GM21360 (cell line): ENCODE measurements at regions not wholly inside any gene's neighbourhood (a gene's known extent, or its start where the extent isn't known, plus 50 kb on each side); places are given as distances from the start of the nearest gene placed in this dataset.
"Not testable (repeated sequence)": the region's sequence is repeated elsewhere in the genome, so short reads cannot be mapped to it uniquely, and the experiment has no call there.

Experiments
- ATAC-seq: cut with Tn5 transposase; IDR thresholded peaks from one replicate; pipeline ENCODE4 v1.9.1; 2021; ENCODE audit warnings: mild to moderate bottlenecking, moderate library complexity; ENCODE audit not compliant: unreplicated experiment

DNA sequence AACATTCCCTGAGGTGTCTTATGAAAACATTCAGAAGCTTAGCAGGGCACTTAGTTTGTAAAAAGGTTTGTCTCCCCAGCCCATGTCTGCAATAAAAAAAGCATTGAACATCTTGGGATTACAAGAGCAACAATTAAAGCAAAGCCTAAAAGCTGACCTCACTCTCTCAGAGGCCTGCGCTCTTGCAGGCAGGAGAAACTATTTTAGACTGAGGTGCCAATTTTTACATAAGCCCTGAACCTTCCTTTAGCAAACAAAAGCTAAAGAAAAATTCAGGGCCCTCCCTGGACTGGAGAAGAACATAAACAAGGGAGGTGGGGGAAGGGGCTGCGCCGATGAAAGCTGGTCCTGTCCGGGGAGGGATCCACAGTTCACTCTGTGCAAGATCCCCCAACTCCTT is 312.7 kb upstream of the RNF32 start:
- no peak for ATAC-seq

DNA sequence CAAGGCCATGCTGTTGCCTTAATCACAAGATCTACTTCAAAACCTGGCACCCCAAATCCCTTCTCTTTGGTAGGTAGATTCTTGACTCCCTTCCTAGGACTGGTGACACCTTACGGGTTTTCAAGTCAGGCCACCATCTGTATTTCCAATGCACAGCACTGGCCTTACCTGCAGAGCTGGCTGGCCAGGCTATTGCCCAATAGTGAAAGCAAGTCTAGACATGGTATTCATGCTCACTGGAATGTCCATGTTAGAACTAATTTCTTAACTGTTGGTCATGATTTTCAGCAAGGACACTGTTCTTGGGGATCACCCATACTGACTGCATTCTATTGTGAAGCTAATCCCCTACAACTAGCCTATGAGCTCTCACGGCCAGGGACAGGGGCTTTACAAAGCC is 313.1 kb upstream of the RNF32 start:
- ATAC-seq = no peak

DNA sequence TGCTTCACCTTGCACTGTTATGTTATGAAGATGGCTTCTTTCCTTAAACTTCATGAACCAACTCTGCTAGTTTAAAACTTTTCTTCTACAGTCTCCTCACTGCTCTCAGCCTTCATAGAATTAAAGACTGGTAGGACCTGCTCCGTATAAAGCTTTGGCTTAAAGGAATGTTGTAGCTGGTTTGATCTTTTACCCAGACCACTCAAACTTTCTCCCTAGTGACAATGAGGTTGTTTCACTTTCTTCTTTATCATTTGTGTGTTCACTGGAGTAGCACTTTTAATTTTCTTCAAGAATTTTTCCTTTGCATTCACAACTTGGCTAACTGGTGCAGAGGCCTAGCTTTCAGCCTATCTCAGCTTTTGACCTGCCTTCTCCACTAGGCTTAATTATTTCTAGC is 316.4 kb upstream of the RNF32 start:
- no peak for ATAC-seq

DNA sequence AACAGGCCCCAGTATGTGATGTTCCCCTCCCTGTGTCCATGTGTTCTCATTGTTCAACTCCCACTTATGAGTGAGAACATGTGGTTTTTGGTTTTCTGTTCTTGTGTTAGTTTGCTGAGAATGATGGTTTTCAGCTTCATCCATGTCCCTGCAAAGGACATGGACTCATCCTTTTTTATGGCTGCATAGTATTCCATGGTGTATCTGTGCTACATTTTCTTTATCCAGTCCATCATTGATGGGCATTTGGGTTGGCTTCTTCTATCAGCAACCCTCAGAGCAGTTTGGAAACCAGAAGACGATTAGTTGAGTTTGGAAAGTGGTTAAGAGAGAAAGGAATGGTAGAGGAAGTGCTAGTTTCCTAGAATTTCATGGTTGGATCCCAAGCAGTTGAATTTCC is 319.1 kb upstream of the RNF32 start:
- not testable (repeated sequence) for ATAC-seq

DNA sequence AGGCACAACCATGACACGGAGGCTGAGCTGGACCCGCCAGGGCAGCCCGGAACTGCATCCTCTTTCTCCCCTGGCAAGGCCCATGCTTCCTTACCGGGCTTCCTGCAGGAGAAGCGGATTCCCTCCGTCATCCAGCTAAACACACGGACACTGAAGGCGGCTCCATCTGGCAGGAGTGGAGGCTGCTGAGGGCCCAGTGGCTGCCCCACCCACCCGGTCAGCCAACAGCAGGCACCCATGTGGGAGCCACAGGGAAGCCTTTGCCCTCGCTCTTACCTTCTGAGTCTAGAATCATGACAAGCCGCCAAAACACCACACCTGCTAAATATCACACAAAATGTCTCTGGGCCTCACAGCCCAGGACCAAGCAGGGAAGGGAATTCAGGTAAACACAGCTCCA is 321.6 kb upstream of the RNF32 start:
- ATAC-seq = no peak

DNA sequence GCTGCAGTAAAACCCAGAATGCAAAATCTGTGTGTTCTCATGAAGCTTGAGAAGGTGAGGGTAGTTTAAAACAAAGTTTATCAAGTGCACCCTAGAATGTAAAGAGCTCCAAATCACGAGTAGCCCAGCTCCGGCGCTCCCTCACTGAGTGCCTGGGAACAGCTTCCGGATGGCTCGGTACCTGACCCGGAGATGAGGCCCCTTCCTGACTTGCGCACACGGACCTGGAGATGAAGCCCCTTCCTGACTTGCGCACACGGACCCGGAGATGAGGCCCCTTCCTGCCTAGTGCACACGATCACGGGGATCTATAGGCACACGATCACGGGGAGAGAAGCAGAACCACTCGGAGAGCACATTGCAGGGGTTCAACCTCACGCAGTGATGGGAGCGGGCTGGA is 322.1 kb upstream of the RNF32 start:
- no peak for ATAC-seq

DNA sequence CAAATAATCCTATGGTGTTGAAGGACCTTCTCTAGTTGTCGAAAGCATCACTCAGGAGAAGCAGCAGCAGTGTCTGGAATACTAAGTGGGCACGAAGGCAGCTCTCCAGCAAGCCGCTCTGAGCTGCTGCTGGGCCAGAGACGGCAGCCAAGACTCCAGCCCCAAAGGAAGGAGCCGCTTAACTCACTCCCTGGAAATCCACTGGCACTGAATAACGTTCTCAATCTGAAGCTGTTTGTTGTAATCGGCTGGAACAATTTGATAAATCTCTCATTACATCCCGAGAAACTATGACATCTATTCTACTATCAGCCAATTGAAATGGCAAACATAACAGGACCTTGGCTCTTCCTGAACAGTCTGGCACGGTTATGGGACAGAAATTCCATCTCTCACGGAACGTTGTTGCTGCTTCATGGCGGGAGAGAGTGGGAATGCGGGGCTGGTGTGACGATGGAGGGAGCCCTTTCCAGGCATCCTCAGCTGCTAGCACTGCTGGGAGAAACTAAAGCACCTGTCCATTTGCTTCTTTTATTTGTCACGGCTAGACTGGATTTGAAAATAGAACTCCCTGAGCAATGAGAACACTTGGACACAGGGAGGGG is 331.5 kb upstream of the RNF32 start:
- no peak for ATAC-seq

DNA sequence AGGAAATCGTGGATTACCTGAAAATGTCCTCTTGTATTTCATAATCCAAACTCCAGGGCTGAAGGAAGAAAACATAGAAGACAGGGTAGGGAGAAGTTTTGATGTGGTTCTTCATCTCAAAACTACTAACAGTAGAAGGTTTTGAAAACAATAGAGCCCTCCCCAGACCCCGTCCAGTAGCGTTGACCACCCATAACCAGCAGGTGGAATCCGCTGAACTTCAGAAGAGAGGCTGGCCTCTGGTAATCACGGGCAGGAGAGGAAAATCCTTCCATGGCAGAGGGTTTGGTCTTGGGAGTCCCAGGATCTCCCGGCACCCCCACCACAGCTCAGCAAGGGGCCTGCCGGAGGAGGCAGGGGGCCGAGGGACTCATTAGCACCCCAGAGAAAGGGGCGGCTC is 333.4 kb upstream of the RNF32 start:
- no peak for ATAC-seq

DNA sequence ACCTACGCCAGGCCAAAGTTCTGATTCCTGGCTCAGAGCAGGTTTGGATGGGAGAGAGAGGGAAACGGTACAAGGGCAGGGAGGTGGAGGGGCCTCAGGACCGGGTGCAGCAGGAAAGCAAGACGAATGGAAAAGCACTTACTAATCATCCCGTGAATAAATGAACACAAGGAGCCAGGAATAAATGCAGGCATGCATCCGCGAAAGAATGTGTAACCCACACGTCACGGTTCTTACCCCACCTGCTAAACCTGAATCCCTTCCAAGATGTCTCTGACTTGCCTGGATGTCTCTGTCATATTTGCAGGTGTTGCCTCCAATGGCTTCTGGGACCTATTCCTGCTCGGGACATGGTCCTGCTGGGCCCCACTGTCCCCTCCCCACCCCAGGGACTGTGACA is 335.2 kb upstream of the RNF32 start:
- ATAC-seq = no peak

DNA sequence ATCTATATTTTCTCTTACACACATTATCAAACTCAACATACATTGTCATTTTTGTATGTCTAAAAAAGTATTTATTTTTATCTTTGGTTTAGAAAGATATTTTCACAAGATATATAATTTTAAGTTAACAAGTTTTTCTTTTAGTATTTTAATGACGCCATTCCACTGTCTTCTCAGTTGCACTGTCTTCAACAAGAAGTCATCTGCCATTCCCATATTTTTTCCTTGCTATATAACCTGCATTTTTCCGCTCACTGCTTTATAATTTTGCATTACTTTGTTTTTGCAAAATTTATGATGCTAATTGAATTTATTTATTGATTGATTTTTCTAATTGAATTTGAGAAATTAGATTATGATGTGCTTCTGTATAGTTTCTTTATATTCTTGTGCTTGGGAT is 357.8 kb upstream of the RNF32 start:
- no peak for ATAC-seq

DNA sequence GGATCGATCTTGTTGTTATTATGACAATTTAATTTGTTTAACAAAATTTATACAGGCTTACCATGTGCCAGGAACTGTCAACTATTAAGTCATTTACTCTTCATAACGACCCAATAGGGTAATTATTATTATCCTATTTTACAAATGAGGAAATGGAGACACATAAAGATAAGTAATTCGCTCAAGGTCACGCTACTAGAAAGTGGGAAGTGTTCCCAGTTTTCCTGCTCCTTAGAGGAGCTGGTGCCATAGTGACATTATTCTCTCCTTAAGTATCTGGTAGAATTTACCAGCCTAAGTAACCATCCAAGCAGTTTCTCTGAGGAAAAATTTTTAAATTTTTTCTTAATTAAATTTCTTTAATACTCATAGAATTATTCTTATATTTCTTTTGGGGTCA is 360.9 kb upstream of the RNF32 start:
- ATAC-seq = no peak

DNA sequence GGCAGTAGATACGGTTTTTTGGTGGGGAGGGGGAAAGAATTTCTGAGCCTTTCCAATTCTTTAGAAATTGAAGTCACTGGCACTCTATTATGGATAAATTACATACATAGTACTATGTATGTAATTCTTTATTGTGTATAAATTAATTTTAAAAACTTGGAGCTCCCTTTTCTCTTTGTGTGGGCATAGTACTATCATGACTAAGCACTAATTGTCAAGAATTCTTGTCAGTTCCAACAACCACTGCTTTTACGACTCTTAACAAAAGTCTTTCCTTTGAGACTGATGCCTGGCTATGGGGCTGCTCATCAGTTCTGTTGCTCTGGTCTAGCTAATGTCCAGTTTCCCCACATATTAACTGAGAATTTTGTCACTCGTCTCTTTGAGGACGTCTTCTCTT is 365.3 kb upstream of the RNF32 start:
- ATAC-seq = no peak

DNA sequence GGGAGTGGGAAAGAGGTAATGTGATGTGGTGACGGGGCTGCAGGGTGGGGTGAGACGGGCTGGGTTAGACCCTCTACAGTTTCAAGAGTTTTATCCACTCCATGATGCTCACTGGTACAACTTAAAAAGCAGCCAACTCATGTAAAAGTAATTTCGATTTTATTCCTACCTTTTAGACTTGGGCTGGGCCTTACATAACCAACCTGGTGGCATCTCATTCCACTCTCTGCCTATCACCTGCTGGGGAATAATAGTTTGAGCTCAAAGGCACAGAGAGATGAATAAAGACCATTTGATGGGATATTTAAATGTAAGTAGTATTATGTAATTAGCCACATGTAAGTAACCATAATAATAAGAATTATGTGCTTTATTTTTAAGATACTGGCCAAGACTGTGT is 366.0 kb upstream of the RNF32 start:
- no peak for ATAC-seq

DNA sequence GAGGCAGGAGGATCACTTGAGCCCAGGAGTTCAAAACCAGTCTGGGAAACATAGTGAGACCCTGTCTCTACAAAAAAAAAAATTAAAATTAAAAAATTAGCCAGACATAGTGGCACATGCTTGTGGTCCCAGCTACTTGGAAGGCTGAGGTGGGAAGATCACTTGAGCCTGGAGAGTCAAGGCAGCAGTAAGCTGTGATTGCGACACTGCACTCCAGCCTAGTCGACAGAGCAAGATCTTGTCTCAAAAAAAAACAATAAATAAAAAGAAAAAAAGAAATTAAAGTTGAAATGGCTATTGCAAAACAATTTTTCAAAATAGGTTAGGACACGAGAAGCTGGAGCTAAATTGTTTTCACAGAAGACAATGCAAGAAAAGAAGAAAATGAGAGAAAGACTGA is 379.0 kb upstream of the RNF32 start:
- no peak for ATAC-seq

DNA sequence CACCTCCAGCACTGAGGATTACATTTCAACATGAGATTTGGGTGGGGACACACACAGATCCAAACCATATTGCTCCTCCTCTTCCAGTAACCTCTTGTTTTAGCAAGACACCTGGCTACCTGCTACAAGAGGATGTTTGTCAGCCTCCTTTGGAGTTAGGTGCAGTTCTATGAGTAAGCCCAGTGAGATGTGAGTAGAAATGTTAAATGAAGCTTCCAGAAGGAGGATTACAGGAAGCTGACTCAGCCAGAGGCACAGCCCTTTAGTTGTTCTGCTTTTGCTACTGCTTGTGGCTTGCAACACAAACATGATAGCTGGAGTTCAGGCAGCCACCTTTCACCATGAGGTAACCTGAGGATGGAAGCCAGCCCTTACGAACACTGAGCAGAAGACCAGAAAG is 382.7 kb upstream of the RNF32 start:
- ATAC-seq = no peak

DNA sequence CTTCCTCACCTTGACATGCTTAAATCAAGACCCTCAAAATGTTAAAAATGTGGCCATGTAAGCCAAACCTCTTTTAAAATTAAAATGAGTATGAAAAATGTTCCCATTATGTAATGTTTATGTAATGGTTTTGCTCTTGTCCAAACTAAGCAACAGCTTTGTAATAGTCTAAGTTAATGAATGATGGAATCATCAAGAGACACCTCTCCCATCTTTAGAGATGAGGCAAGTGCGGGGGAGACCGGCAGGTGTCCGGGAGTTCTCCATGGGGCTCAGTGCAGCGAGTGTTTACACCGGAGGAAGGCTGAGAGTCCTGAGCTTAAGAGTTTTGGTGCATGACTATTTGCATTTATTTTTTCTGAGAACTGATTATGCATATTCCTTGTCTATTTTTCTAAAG is 384.9 kb upstream of the RNF32 start:
- ATAC-seq = no peak

DNA sequence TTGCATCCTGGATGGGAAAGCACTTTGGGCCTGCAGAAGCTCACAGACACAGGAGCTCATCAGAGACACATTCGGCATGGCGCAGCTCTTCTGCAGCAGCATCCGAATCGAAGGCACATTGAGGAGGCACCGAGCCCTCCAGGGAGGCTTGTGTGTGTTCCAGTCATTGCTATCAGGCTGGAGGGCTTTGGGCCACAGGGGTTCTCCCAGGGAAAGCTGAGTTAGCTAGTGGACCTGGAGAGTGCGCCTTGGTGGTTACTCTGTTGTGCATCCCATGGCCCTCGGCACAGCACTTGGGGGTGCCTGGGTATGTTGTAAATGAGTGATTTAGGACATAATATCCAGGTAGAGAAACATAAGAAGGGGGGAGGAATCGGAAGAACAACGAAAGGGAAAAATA is 388.7 kb upstream of the RNF32 start:
- ATAC-seq = no peak

DNA sequence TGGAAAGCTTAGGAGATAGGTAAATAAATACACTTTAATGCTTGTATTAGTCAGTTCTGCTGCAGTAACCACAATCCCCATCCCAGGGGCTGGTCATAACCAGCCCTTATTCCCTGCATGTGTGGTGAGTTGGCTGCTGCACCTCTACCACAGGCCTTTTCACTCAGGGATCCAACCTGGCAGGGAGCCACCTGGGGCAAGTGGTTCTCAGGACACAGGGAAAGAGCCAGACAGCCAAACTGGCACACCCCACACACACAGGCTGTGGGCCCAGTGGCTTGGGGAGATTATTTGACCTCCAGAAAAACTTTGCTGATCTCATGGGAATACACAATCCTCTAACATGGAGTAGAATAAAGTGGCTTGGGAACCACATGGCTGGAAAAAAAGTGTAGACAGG is 400.0 kb upstream of the RNF32 start:
- ATAC-seq = no peak

DNA sequence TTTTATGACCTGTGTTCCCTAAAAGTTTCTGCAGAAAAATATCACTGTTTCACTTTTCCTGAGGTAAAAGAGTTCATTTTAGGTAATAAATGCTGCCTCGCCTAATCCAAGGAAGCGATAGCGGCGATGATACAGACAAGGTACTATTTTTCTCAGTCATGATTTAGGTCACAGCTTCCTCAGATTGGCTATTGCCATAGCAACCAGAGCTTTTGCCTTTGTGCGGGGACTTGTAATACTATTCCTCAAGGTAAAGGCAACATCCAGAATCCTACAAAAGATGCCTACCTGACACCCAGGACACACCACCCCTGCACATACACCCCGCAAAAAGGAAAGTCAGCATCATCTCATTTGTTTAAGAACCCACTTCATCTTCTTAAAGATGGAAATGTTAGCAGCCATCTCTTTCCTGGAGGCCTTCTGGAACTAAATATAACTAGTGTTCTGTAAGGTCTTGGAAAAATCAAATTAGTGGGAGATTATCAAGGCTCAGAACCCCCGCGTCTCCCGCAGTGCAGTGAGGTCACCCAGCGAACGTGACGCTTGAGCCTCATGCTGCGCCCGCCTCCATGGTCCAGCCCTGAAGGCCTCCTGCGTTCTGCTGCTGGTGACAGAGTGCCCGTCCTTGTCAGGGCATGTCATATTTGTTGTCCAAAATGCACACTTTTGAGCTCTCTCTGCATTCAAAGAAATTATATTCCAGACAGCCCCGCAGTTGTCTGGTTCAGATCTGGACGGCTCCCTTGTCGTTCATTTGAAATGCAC is 402.0 kb upstream of the RNF32 start:
- ATAC-seq = no peak

DNA sequence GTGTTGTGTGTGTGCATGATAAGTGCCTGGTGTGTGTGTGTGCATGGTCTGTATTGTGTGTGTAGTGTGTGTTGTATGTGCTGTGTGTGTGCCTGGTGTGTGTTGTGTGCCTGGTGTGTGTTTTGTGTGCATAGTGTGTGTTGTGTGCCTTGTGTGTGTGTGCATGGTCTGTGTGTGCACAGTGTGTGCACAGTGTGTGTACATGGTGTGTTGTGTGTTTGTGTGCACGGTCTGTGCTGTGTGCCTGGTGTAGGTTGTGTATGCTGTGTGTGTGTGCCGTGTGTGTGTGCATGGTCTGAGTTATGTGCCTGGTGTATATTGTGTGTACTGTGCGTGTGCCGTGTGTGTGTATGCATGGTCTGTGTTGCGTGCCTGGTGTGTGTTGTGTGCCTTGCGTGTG is 403.0 kb upstream of the RNF32 start:
- no peak for ATAC-seq

DNA sequence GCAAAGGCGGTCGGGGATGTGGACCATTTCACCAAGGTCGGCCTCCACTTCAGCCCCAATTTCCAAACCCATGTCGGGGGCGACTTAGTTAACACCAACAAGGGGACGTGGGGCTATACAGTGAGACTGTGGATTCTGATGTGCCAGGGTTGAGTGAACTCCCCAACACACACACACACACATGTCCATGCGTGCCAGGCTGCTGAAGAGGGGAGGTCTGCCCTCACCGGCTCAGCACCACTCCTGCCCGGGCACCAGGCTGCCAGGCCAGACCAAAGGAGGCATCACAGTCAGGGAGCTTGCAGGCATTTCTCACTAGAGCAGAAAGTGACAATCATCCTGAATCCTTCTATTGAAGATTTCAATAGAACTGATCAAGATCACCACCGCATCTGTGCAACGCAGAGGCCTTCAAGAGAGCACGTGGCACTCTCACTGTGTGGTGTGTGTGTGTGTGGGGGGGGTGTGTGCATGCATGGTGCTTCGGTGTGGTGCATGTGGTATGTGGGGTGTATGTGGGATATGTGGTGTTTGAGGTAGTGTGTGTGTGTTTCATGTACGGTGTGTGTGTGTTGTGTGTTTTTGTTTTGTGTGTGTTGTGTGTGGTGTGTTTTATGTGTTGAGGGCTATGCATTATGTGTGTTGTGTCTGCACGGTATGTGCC is 403.5 kb upstream of the RNF32 start:
- ATAC-seq = no peak

DNA sequence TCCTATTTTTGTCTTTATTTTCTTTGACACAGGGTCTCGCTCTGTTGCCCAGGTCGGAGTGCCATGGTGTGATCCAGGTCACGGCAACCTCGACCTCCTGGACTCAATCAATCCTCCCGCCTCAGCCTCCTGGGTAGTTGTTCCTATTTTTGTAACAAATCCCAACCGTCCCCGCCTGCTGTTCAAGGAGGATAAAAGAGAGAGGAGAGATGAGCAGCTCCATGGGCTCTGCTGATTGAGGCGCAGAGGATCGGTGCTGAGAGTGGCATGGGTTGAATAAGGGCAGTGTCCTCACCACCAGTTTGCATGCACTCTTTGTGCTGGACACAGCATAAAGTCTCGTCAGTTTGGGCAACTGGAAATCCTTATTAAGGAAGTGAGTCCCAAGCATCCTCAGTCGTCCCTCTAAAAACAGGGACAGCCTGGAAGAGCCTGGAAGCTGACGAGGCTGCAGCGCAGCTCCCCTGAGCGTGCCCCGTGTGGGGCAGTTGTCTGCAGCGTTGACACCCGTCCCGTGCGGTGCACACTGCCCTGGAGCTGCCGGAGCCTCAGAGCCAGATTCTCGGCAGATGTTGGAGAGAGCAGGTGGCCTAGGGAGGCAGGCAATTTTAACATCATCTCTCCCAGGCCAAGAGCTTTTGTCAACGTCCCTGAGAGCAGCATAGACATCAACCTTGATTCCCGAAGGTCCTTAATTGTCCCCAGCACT is 404.2 kb upstream of the RNF32 start:
- ATAC-seq = no peak
